Neuronal stem cell (in vitro differentiated cells): ENCODE measurements at regions not wholly inside any gene's neighbourhood (a gene's known extent, or its start where the extent isn't known, plus 50 kb on each side); places are given as distances from the start of the nearest gene placed in this dataset.

ENCODE experiments used
- DNase-seq: peaks from one replicate; pipeline ENCODE4 v3.0.0-alpha.2; 2013; ENCODE audit warnings: low spot score
- H2AFZ ChIP-seq: one replicate; pipeline ENCODE4 v1.6.1; 2013; ENCODE audit warnings: mild to moderate bottlenecking, low read length, inconsistent platforms
- H2AK5ac ChIP-seq: 2 replicates; pipeline ENCODE4 v1.6.1; 2013; ENCODE audit warnings: low read depth, mild to moderate bottlenecking, inconsistent platforms, low read length, moderate library complexity, mixed read lengths
- H2BK120ac ChIP-seq: 2 replicates; pipeline ENCODE4 v1.6.1; 2013; ENCODE audit warnings: low read depth, mild to moderate bottlenecking, inconsistent platforms, low read length, moderate library complexity, mixed read lengths
- H2BK12ac ChIP-seq: one replicate; pipeline ENCODE4 v1.6.1; 2013; ENCODE audit warnings: low read length, inconsistent platforms
- H2BK15ac ChIP-seq: 2 replicates; pipeline ENCODE4 v1.6.1; 2013; ENCODE audit warnings: mild to moderate bottlenecking, low read length, inconsistent platforms, mixed read lengths
- H2BK5ac ChIP-seq: one replicate; pipeline ENCODE4 v1.6.1; 2013; ENCODE audit warnings: inconsistent platforms, mild to moderate bottlenecking, low read length, moderate library complexity
- H3K14ac ChIP-seq: one replicate; pipeline ENCODE4 v1.6.1; 2013; ENCODE audit warnings: low read length, inconsistent platforms
- H3K18ac ChIP-seq: 2 replicates; pipeline ENCODE4 v1.6.1; 2013; ENCODE audit warnings: low read length, inconsistent platforms
- H3K23ac ChIP-seq: 2 replicates; pipeline ENCODE4 v1.6.1; 2013; ENCODE audit warnings: low read depth, mild to moderate bottlenecking, mixed read lengths, low read length, inconsistent platforms; ENCODE audit not compliant: poor library complexity
- H3K27ac ChIP-seq: replicated peaks from 3 replicates; pipeline ENCODE4 v1.5.1; 2013; ENCODE audit warnings: low read length, inconsistent platforms
- H3K27me3 ChIP-seq, 3 experiments: 2 replicates each; pipeline ENCODE4 v1.6.1; 2013; ENCODE audit warnings: low read length in 3 of 3, mild to moderate bottlenecking in 2 of 3, inconsistent platforms in 1 of 3, low read depth in 1 of 3, mixed read lengths in 1 of 3, moderate library complexity in 1 of 3; ENCODE audit not compliant: control insufficient read depth in 3 of 3, insufficient read depth in 3 of 3
- H3K36me3 ChIP-seq, 2 donors: replicated peaks in 1 of 2; 2 replicates each; pipeline ENCODE4 v1.6.1; 2013; ENCODE audit warnings: low read length in 2 of 2; ENCODE audit not compliant: control insufficient read depth in 2 of 2, insufficient read depth in 2 of 2
- H3K4ac ChIP-seq: 2 replicates; pipeline ENCODE4 v1.6.1; 2013; ENCODE audit warnings: inconsistent platforms, mild to moderate bottlenecking, low read length, moderate library complexity
- H3K4me1 ChIP-seq, 2 donors: 1 replicate in 1 of 2; 2 replicates in 1 of 2; pipeline ENCODE4 v1.6.1; 2013; ENCODE audit warnings: low read length in 2 of 2, low read depth in 1 of 2; ENCODE audit not compliant: control insufficient read depth in 2 of 2, insufficient read depth in 1 of 2
- H3K4me2 ChIP-seq: one replicate; pipeline ENCODE4 v1.6.1; 2013; ENCODE audit warnings: mild to moderate bottlenecking, low read length, inconsistent platforms; ENCODE audit not compliant: insufficient read depth, poor library complexity, severe bottlenecking
- H3K4me3 ChIP-seq, 2 donors: 2 replicates each; pipeline ENCODE4 v1.5.1; 2013; ENCODE audit warnings: low read length in 2 of 2, mild to moderate bottlenecking in 2 of 2, inconsistent platforms in 1 of 2, moderate library complexity in 1 of 2
- H3K79me1 ChIP-seq: one replicate; pipeline ENCODE4 v1.6.1; 2013; ENCODE audit warnings: low read depth, mild to moderate bottlenecking, inconsistent platforms, low read length, moderate library complexity
- H3K9ac ChIP-seq: one replicate; pipeline ENCODE4 v1.6.1; 2013; ENCODE audit warnings: mild to moderate bottlenecking, low read depth, low read length, inconsistent platforms; ENCODE audit not compliant: poor library complexity
- H3K9me3 ChIP-seq, 2 donors: replicated peaks in 1 of 2; 2 replicates each; pipeline versions ENCODE3 to v1.6.1; 2013; ENCODE audit warnings: low read length in 2 of 2, mild to moderate bottlenecking in 2 of 2, inconsistent platforms in 1 of 2, low read depth in 1 of 2, mixed read lengths in 1 of 2, moderate library complexity in 1 of 2; ENCODE audit not compliant: control insufficient read depth in 2 of 2, insufficient read depth in 1 of 2
- H4K8ac ChIP-seq: one replicate; pipeline ENCODE4 v1.6.1; 2013; ENCODE audit warnings: low read depth, mild to moderate bottlenecking, inconsistent platforms, low read length, moderate library complexity
- H4K91ac ChIP-seq: one replicate; pipeline ENCODE4 v1.6.1; 2013; ENCODE audit warnings: low read length, low read depth, mild to moderate bottlenecking, inconsistent platforms; ENCODE audit not compliant: poor library complexity
- WGBS, 2 donors: extraction: QIAGEN DNeasy Blood & Tissue Kit; methylation state at CpG; one replicate each; pipeline ENCODE4 v1.1.7; 2013; ENCODE audit warnings: missing lambda C conversion rate in 2 of 2, mixed read lengths in 1 of 2; ENCODE audit not compliant: insufficient read length in 2 of 2, insufficient replicate concordance in 1 of 2; ENCODE audit errors: extremely low coverage in 2 of 2; 5-methylcytosine and 5-hydroxymethylcytosine counted together

- Histone ChIP-seq H3K9me3 (peaks cover 0 to 28% of the 10 kb centered on the region in 2 donors), H3K4me1 (no peaks in the 10 kb centered on the region), H2BK15ac (no peak overlapping the region), H2BK120ac (no peak overlapping the region), H3K18ac (no peak overlapping the region), H2AFZ (no peak overlapping the region), H3K9ac (no peak overlapping the region), H2BK12ac (no peak overlapping the region), H4K91ac (no peak overlapping the region), H3K4ac (no peak overlapping the region), H3K4me3 (no peak overlapping the region), H3K27me3 (no peaks in the 10 kb centered on the region), H3K36me3 (no peaks in the 10 kb centered on the region), H2AK5ac (no peak overlapping the region), H3K14ac (no peak overlapping the region), H3K27ac (no peak overlapping the region), H3K23ac (no peak overlapping the region), H3K79me1 (no peaks in the 10 kb centered on the region), H4K8ac (no peak overlapping the region), H3K4me2 (no peak overlapping the region), H2BK5ac (no peak overlapping the region)
- no CpG with 5 or more reads among the region's 2 CpGs for WGBS, 2 donors
- DNase-seq: no peak
Measured at GRCh38 chr19:42662712-42663111, 68.0 kb upstream of the CEACAM8 start.

- H3K27ac ChIP-seq: no peak overlapping the region
- no peak overlapping the region for H3K14ac ChIP-seq
- no peak overlapping the region for H3K4me2 ChIP-seq
- no peak for DNase-seq
- H2BK12ac ChIP-seq: no peak overlapping the region
- no peak overlapping the region for H2AK5ac ChIP-seq
- H4K8ac ChIP-seq: no peak overlapping the region
- peaks cover 0 to 41% of the 10 kb centered on the region in 2 donors for H3K9me3 ChIP-seq
- H3K36me3 ChIP-seq: no peaks in the 10 kb centered on the region
- no peaks in the 10 kb centered on the region for H3K4me1 ChIP-seq
- no peak overlapping the region for H3K18ac ChIP-seq
- no peak overlapping the region for H3K23ac ChIP-seq
- WGBS, 2 donors: no CpG with 5 or more reads among the region's 1 CpG
- no peak overlapping the region for H2AFZ ChIP-seq
- no peak overlapping the region for H3K9ac ChIP-seq
- no peak overlapping the region for H2BK5ac ChIP-seq
- H4K91ac ChIP-seq: no peak overlapping the region
- no peak overlapping the region for H2BK15ac ChIP-seq
- no peak overlapping the region for H2BK120ac ChIP-seq
- no peaks in the 10 kb centered on the region for H3K79me1 ChIP-seq
- H3K4me3 ChIP-seq: no peak overlapping the region
- H3K27me3 ChIP-seq: no peaks in the 10 kb centered on the region
- H3K4ac ChIP-seq: no peak overlapping the region
Measured at GRCh38 chr19:42660353-42660752, 65.6 kb upstream of the CEACAM8 start.

GRCh38 chr19:42658076-42658475 lies 63.4 kb upstream of the CEACAM8 start:
- no peak overlapping the region for H3K18ac ChIP-seq
- H4K91ac ChIP-seq: no peak overlapping the region
- H3K4me2 ChIP-seq: no peak overlapping the region
- H3K36me3 ChIP-seq: no peaks in the 10 kb centered on the region
- H3K4ac ChIP-seq: no peak overlapping the region
- no peaks in the 10 kb centered on the region for H3K79me1 ChIP-seq
- WGBS, 2 donors: no CpG with 5 or more reads among the region's 1 CpG
- no peak overlapping the region for H2AFZ ChIP-seq
- no peak overlapping the region for H3K23ac ChIP-seq
- H3K14ac ChIP-seq: no peak overlapping the region
- DNase-seq: no peak
- no peak overlapping the region for H2BK5ac ChIP-seq
- H2BK12ac ChIP-seq: no peak overlapping the region
- H3K4me3 ChIP-seq: no peak overlapping the region
- no peak overlapping the region for H4K8ac ChIP-seq
- H3K9me3 ChIP-seq: peaks cover 0 to 52% of the 10 kb centered on the region in 2 donors
- no peak overlapping the region for H3K27ac ChIP-seq
- H2BK15ac ChIP-seq: no peak overlapping the region
- no peaks in the 10 kb centered on the region for H3K27me3 ChIP-seq
- no peak overlapping the region for H2BK120ac ChIP-seq
- H2AK5ac ChIP-seq: no peak overlapping the region
- H3K4me1 ChIP-seq: no peaks in the 10 kb centered on the region
- H3K9ac ChIP-seq: no peak overlapping the region

GRCh38 chr19:42657556-42657955 lies 62.8 kb upstream of the CEACAM8 start:
- WGBS, 2 donors: no CpG with 5 or more reads among the region's 1 CpG
- Histone ChIP-seq H3K9ac (no peak overlapping the region), H3K4ac (no peak overlapping the region), H3K23ac (no peak overlapping the region), H4K91ac (no peak overlapping the region), H3K27me3 (no peaks in the 10 kb centered on the region), H3K14ac (no peak overlapping the region), H4K8ac (no peak overlapping the region), H3K9me3 (peaks cover 0 to 54% of the 10 kb centered on the region in 2 donors), H2BK15ac (no peak overlapping the region), H3K79me1 (no peaks in the 10 kb centered on the region), H2BK12ac (no peak overlapping the region), H3K27ac (no peak overlapping the region), H2AK5ac (no peak overlapping the region), H2AFZ (no peak overlapping the region), H3K4me1 (no peaks in the 10 kb centered on the region), H3K4me2 (no peak overlapping the region), H2BK5ac (no peak overlapping the region), H3K4me3 (no peak overlapping the region), H3K36me3 (no peaks in the 10 kb centered on the region), H3K18ac (no peak overlapping the region), H2BK120ac (no peak overlapping the region)
- no peak for DNase-seq
